IMR-90 (cell line): ENCODE measurements at regions not wholly inside any gene's neighbourhood (a gene's known extent, or its start where the extent isn't known, plus 50 kb on each side); places are given as distances from the start of the nearest gene placed in this dataset.
"Not testable (repeated sequence)": the region's sequence is repeated elsewhere in the genome, so short reads cannot be mapped to it uniquely, and the experiment has no call there.

Experiments used
- ATAC-seq: fragments of 200-7000 bp; cut with Tn5 transposase; 2 replicates; pipeline ENCODE4 v1.9.1; 2020; ENCODE audit warnings: low read depth, mild to moderate bottlenecking, moderate library complexity
- BruUV-seq: library from RNA; stranded (reverse); fragments of 400-500 nt; replicated peaks from 2 replicates; lab custom pipeline; 2021; lab: Mats Ljungman, UMichigan
- CTCF ChIA-PET: fragments of 300-600 bp; formaldehyde crosslinking; extraction: SDS; loops from one replicate; lab custom pipeline; 2021; ENCODE audit warnings: antibody characterized with exemption; lab: Yijun Ruan, JAX
- POLR2A ChIA-PET: fragments of 300-600 bp; sonication (Branson Sonifier 250); formaldehyde crosslinking; loops from one replicate; lab custom pipeline; 2022; ENCODE audit warnings: antibody characterized with exemption; ENCODE audit not compliant: unreplicated experiment; lab: Charles Lee
- DNase-seq: peaks from one replicate; pipeline ENCODE4 v3.0.0; 2013
- H2AFZ ChIP-seq: replicated peaks from 2 replicates; pipeline ENCODE3; 2013; ENCODE audit warnings: low read length, mild to moderate bottlenecking; ENCODE audit not compliant: poor library complexity
- H2AK5ac ChIP-seq: 2 replicates; pipeline ENCODE4 v1.6.1; 2013; ENCODE audit warnings: low read depth, low read length, inconsistent platforms
- H2AK9ac ChIP-seq: replicated peaks from 2 replicates; pipeline ENCODE3; 2013; ENCODE audit warnings: mild to moderate bottlenecking, low read depth, low read length, moderate library complexity; ENCODE audit not compliant: poor library complexity
- H2BK120ac ChIP-seq: 2 replicates; pipeline ENCODE4 v1.6.1; 2013; ENCODE audit warnings: low read depth, low read length, inconsistent platforms
- H2BK15ac ChIP-seq: 3 replicates; pipeline ENCODE4 v1.6.1; 2013; ENCODE audit warnings: low read depth, low read length, inconsistent platforms
- H2BK20ac ChIP-seq: 2 replicates; pipeline ENCODE4 v1.6.1; 2013; ENCODE audit warnings: low read depth, mild to moderate bottlenecking, inconsistent platforms, low read length, moderate library complexity
- H2BK5ac ChIP-seq: 2 replicates; pipeline ENCODE4 v1.6.1; 2013; ENCODE audit warnings: mild to moderate bottlenecking, low read depth, low read length, inconsistent platforms; ENCODE audit not compliant: poor library complexity, severe bottlenecking
- H3K14ac ChIP-seq: replicated peaks from 2 replicates; pipeline ENCODE4 v1.6.1; 2013; ENCODE audit warnings: low read depth, low read length, inconsistent platforms
- H3K18ac ChIP-seq: 2 replicates; pipeline ENCODE4 v1.6.1; 2013; ENCODE audit warnings: low read depth, low read length, control low read depth
- H3K23ac ChIP-seq: 2 replicates; pipeline ENCODE4 v1.6.1; 2013; ENCODE audit warnings: low read depth, low read length, inconsistent platforms
- H3K27ac ChIP-seq: 2 replicates; pipeline ENCODE4 v1.5.1; 2013; ENCODE audit warnings: mild to moderate bottlenecking, control low read depth, low read length; ENCODE audit not compliant: insufficient read depth
- H3K27me3 ChIP-seq: 2 replicates; pipeline ENCODE4 v1.6.1; 2013; ENCODE audit warnings: low read length; ENCODE audit not compliant: control insufficient read depth, insufficient read depth
- H3K36me3 ChIP-seq: 2 replicates; pipeline ENCODE4 v1.6.1; 2013; ENCODE audit warnings: low read length, mixed read lengths; ENCODE audit not compliant: control insufficient read depth, insufficient read depth
- H3K4ac ChIP-seq: 2 replicates; pipeline ENCODE4 v1.6.1; 2013; ENCODE audit warnings: low read depth, low read length, inconsistent platforms
- H3K4me1 ChIP-seq: 2 replicates; pipeline ENCODE4 v1.6.1; 2013; ENCODE audit warnings: low read length, mixed read lengths; ENCODE audit not compliant: control insufficient read depth, insufficient read depth
- H3K4me2 ChIP-seq: 2 replicates; pipeline ENCODE4 v1.6.1; 2013; ENCODE audit warnings: low read depth, mild to moderate bottlenecking, control low read depth, low read length, moderate library complexity
- H3K4me3 ChIP-seq: 2 replicates; pipeline ENCODE4 v1.5.1; 2013; ENCODE audit warnings: low read depth, mild to moderate bottlenecking, control low read depth, low read length, moderate library complexity; ENCODE audit not compliant: insufficient read depth
- H3K56ac ChIP-seq: 2 replicates; pipeline ENCODE4 v1.6.1; 2013; ENCODE audit warnings: low read length, inconsistent platforms; ENCODE audit not compliant: insufficient read depth; ENCODE audit errors: extremely low read depth
- H3K79me1 ChIP-seq, 2 experiments: 2 replicates each; pipeline ENCODE4 v1.6.1; 2013; ENCODE audit warnings: low read length in 2 of 2, inconsistent platforms in 1 of 2, low read depth in 1 of 2
- H3K9ac ChIP-seq: 2 replicates; pipeline ENCODE4 v1.6.1; 2013; ENCODE audit warnings: low read depth, low read length, control low read depth
- H3K9me1 ChIP-seq: 2 replicates; pipeline ENCODE4 v1.6.1; 2013; ENCODE audit warnings: low read length, inconsistent platforms; ENCODE audit not compliant: insufficient read depth
- H3K9me3 ChIP-seq: 2 replicates; pipeline ENCODE4 v1.6.1; 2013; ENCODE audit warnings: low read length; ENCODE audit not compliant: control insufficient read depth, insufficient read depth
- H4K20me1 ChIP-seq: 2 replicates; pipeline ENCODE4 v1.6.1; 2013; ENCODE audit warnings: low read length, inconsistent platforms; ENCODE audit not compliant: insufficient read depth
- H4K5ac ChIP-seq: 2 replicates; pipeline ENCODE4 v1.6.1; 2013; ENCODE audit warnings: mild to moderate bottlenecking, low read depth, low read length, control low read depth
- H4K8ac ChIP-seq, 2 experiments: 2 replicates each; pipeline ENCODE4 v1.6.1; 2013; ENCODE audit warnings: low read depth in 2 of 2, low read length in 2 of 2, control low read depth in 1 of 2, inconsistent platforms in 1 of 2
- H4K91ac ChIP-seq: 2 replicates; pipeline ENCODE4 v1.6.1; 2013; ENCODE audit warnings: low read depth, low read length, inconsistent platforms; ENCODE audit not compliant: insufficient read depth
- WGBS, 2 experiments: methylation state at CpG; one replicate each; pipeline versions ENCODE4 v1.1.5 to v1.1.7; 2013; ENCODE audit warnings: missing lambda C conversion rate in 2 of 2; ENCODE audit not compliant: insufficient read length in 1 of 2; ENCODE audit errors: extremely low coverage in 2 of 2; 5-methylcytosine and 5-hydroxymethylcytosine counted together
- dilution Hi-C: fragments of 300-500 bp; cut with HindIII; formaldehyde crosslinking; loops from one replicate; pipeline ENCODE4 v1.14.3; 2018; ENCODE audit warnings: low sequenced_read_pairs; ENCODE audit not compliant: unreplicated experiment
- in situ Hi-C: fragments of 300-500 bp; cut with MboI; formaldehyde crosslinking; loops from 3 replicates; pipeline ENCODE4 v1.14.3; 2019; ENCODE audit warnings: low sequenced_read_pairs, inconsistent platforms, mixed read lengths
- intact Hi-C: fragments of 100-400 bp; cut with micrococcal nuclease; formaldehyde crosslinking; loops from 2 replicates; pipeline ENCODE4 v1.10.0; 2022

GRCh38 chr5:168103018-168103417 is 188.4 kb upstream of the WWC1 start:
- H3K4ac ChIP-seq, H2BK20ac ChIP-seq, intact Hi-C loops, H3K27me3 ChIP-seq, DNase-seq, H3K18ac ChIP-seq, H2AFZ ChIP-seq, H2AK5ac ChIP-seq, H3K36me3 ChIP-seq, in situ Hi-C loops, H3K4me1 ChIP-seq, H3K23ac ChIP-seq, H3K9ac ChIP-seq, H4K5ac ChIP-seq, H2AK9ac ChIP-seq, H3K14ac ChIP-seq, H4K20me1 ChIP-seq, H3K9me3 ChIP-seq, dilution Hi-C loops, H3K4me3 ChIP-seq, H2BK15ac ChIP-seq, H3K4me2 ChIP-seq, H3K56ac ChIP-seq, H3K79me1 ChIP-seq, BruUV-seq, H3K27ac ChIP-seq, CTCF ChIA-PET, H3K9me1 ChIP-seq, H2BK5ac ChIP-seq, POLR2A ChIA-PET, H4K91ac ChIP-seq, H4K8ac ChIP-seq, H2BK120ac ChIP-seq, ATAC-seq: not testable (repeated sequence)
- 71% methylated on average over 2 of the region's 6 CpGs; no CpG with 5 or more reads in 1 of the 2 experiments for WGBS, 2 experiments
